Thyroid gland (tissue), 4 donors: ENCODE measurements at regions not wholly inside any gene's neighbourhood (a gene's known extent, or its start where the extent isn't known, plus 50 kb on each side); places are given as distances from the start of the nearest gene placed in this dataset.

Experiments
- DNase-seq, 2 donors: peaks; one replicate each; pipeline ENCODE4 v3.0.0-alpha.2; 2019
- H3K27ac ChIP-seq, 3 donors: fragments of 200-600 bp; sonication (generic); 1 replicate in 2 of 3; 2 replicates in 1 of 3; pipeline ENCODE4 v1.5.1; 2016 to 2019; ENCODE audit warnings: mild to moderate bottlenecking in 1 of 3, moderate library complexity in 1 of 3
- H3K27me3 ChIP-seq: fragments of 200-600 bp; sonication (generic); one replicate; pipeline ENCODE4 v1.5.1; 2019
- H3K36me3 ChIP-seq, 2 donors: fragments of 200-600 bp; sonication (generic); one replicate each; pipeline ENCODE4 v1.5.1; 2016 to 2019
- H3K4me1 ChIP-seq, 2 donors: fragments of 200-600 bp; sonication (generic); one replicate each; pipeline ENCODE4 v1.5.1; 2017 to 2019
- H3K4me3 ChIP-seq, 3 donors: fragments of 200-600 bp; sonication (generic); replicated peaks in 1 of 3; 1 replicate in 2 of 3; 2 replicates in 1 of 3; pipeline ENCODE4 v1.5.1; 2016; ENCODE audit warnings: mild to moderate bottlenecking in 1 of 3
- H3K9me3 ChIP-seq: fragments of 200-600 bp; sonication (generic); one replicate; pipeline ENCODE4 v1.5.1; 2017
- POLR2A ChIP-seq, 2 donors: fragments of 450-650 bp; IDR thresholded peaks; one replicate each; pipeline ENCODE4 v1.6.1; 2017; ENCODE audit warnings: antibody characterized with exemption in 2 of 2, mild to moderate bottlenecking in 2 of 2, moderate library complexity in 1 of 2
- WGBS, 2 donors: methylation state at CpG; one replicate each; pipeline ENCODE4 v1.1.5; 2017; 5-methylcytosine and 5-hydroxymethylcytosine counted together
- intact Hi-C: fragments of 100-400 bp; cut with DNase I; formaldehyde crosslinking; loops from one replicate; pipeline ENCODE4 v1.15.1; 2023
- TF ChIP-seq, protein P1 (sequence below), 6 experiments: fragments of 200-600 bp in 3 of 6; fragments of 450-650 bp in 3 of 6; sonication (generic) in 3 of 6; IDR thresholded peaks; one replicate each; pipeline ENCODE4 v1.5.1; 2016 to 2019; ENCODE audit warnings: antibody characterized with exemption in 6 of 6, mild to moderate bottlenecking in 2 of 6, inconsistent platforms in 1 of 6, moderate library complexity in 1 of 6

DNA sequence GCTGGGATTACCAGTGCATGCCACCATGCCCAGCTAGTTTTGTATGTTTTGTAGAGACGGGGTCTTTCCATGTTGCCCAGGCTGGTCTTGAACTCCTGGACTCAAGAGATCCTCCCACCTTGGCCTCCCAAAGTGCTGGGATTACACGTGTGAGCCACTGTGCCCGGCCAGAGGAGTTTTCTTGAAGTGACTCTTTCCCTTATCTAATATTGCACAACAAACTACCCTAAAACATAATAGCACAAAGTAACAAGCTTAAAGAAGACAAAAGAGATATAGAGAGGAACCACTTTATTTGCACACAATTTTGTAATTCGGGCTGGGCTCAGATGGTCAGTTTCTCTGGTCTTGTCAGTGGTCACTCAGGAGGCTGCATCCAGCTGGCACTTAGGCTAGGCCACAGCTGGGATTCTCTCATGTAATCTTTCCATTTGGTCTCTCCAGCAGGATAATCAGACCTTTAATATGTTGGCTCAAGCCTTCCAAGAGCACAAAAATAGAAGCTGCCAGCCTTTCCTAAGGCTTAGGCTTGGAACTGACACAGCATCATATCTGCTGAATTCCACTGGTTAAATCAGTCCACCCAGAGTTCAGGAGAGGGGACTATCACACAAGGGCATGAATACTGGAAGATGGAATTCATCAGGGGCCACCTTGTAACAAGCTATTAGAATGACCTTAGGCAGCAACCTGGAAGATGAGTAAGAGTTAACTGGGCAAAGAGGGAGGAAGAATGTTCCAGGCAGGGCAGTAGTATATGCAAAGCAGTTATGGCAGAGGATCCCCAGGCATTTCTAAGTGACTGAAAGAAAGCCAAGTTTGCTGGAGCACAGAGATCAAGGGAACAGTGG lies 56.7 kb upstream of the PNRC1 start:
- Histone ChIP-seq H3K27ac (no peak overlapping the region), H3K4me3 (no peak overlapping the region), H3K4me1 (no peaks in the 10 kb centered on the region), H3K9me3 (no peaks in the 10 kb centered on the region), H3K27me3 (no peaks in the 10 kb centered on the region), H3K36me3 (no peaks in the 10 kb centered on the region)
- intact Hi-C loops = no loop called here
- TF ChIP-seq, protein P1, sequence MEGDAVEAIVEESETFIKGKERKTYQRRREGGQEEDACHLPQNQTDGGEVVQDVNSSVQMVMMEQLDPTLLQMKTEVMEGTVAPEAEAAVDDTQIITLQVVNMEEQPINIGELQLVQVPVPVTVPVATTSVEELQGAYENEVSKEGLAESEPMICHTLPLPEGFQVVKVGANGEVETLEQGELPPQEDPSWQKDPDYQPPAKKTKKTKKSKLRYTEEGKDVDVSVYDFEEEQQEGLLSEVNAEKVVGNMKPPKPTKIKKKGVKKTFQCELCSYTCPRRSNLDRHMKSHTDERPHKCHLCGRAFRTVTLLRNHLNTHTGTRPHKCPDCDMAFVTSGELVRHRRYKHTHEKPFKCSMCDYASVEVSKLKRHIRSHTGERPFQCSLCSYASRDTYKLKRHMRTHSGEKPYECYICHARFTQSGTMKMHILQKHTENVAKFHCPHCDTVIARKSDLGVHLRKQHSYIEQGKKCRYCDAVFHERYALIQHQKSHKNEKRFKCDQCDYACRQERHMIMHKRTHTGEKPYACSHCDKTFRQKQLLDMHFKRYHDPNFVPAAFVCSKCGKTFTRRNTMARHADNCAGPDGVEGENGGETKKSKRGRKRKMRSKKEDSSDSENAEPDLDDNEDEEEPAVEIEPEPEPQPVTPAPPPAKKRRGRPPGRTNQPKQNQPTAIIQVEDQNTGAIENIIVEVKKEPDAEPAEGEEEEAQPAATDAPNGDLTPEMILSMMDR (IDR thresholded peaks at IDR 0.05) = no peak
- TF ChIP-seq POLR2A (IDR thresholded peaks at IDR 0.05) = no peak
- DNase-seq = no peak
- WGBS, 2 donors = 81 to 88% methylated on average over 4 of the region's 4 CpGs

DNA sequence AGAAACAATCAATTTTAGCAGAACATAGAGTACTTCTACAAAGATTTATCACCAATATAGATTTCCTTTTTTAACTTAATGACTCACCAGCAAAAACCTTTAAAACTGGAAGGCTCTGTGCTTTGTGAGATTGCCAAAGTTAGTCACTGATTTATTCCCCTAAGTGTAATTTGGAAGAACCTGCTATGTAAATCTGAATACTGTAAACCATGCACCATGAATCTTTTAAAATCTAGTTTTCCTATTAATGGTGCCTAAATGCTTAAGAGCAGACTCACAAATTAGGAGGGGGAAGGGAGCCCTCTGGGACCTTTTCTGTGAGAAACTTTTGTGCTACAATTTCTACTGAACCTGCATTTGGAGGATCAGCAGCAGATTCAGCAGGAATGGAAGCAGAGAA lies 57.8 kb upstream of the PNRC1 start:
- Histone ChIP-seq H3K27ac (no peak overlapping the region), H3K27me3 (no peaks in the 10 kb centered on the region), H3K36me3 (no peaks in the 10 kb centered on the region), H3K9me3 (no peaks in the 10 kb centered on the region), H3K4me1 (no peaks in the 10 kb centered on the region), H3K4me3 (no peak overlapping the region)
- TF ChIP-seq POLR2A (IDR thresholded peaks at IDR 0.05) = no peak
- TF ChIP-seq, protein P1 (IDR thresholded peaks at IDR 0.05) = no peak
- intact Hi-C loops = no loop called here
- DNase-seq = no peak

DNA sequence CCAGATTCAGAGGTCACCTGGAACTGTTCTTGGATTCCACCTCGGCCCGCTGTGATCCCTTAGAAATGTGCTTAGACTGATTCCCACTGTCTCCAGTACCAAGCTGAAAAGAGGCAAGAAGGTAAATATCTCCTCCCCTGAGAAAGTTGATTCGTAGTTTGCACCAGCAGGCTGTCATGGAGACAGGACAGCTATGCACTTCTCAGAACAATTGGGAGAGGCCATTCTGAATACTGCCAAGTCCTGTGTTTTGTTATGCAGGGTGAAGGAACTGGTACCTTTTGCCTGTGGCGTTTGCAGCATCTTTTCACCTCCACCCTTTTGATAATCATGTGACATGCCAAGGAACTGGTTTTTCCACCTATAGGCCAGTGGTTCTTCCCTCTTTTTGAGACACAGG lies 58.2 kb upstream of the RNGTT start:
- intact Hi-C loops = no loop called here

DNA sequence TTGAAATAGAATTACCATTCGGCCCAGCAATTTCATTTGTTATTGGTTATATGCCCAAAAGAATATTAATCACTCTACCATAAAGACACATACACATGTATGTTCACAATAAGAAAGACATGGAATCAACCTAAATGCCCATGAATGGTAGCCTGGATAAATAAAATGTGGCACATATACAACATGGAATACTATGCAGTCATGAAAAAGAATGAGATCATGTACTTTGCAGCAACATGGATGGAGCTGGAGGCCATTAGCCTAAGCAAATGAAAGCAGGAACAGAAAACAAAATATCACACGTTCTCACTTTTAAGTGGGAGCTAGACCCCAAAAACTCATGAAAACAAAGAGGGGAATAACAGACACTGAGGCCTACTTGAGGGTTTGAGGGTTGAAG lies 52.6 kb upstream of the RNGTT start:
- intact Hi-C loops = no loop called here
- Histone ChIP-seq H3K27ac (no peak overlapping the region), H3K4me1 (no peaks in the 10 kb centered on the region), H3K36me3 (no peaks in the 10 kb centered on the region), H3K9me3 (no peaks in the 10 kb centered on the region), H3K27me3 (no peaks in the 10 kb centered on the region), H3K4me3 (no peak overlapping the region)
- WGBS, 2 donors = 92 to 98% methylated on average over 2 of the region's 2 CpGs
- DNase-seq = no peak
- TF ChIP-seq, protein P1 (IDR thresholded peaks at IDR 0.05) = no peak
- TF ChIP-seq POLR2A (IDR thresholded peaks at IDR 0.05) = no peak

More for the DNA sequence above, 58.2 kb upstream of the RNGTT start:
- no peaks in the 10 kb centered on the region for H3K4me1 ChIP-seq
- no peaks in the 10 kb centered on the region for H3K9me3 ChIP-seq
- DNase-seq = no peak
- no peak overlapping the region for H3K27ac ChIP-seq
- TF ChIP-seq, protein P1 (IDR thresholded peaks at IDR 0.05) = no peak
- TF ChIP-seq POLR2A (IDR thresholded peaks at IDR 0.05) = no peak
- WGBS, 2 donors = 62 to 65% methylated on average over 4 of the region's 4 CpGs
- H3K27me3 ChIP-seq = no peaks in the 10 kb centered on the region
- no peaks in the 10 kb centered on the region for H3K36me3 ChIP-seq
- H3K4me3 ChIP-seq = no peak overlapping the region

DNA sequence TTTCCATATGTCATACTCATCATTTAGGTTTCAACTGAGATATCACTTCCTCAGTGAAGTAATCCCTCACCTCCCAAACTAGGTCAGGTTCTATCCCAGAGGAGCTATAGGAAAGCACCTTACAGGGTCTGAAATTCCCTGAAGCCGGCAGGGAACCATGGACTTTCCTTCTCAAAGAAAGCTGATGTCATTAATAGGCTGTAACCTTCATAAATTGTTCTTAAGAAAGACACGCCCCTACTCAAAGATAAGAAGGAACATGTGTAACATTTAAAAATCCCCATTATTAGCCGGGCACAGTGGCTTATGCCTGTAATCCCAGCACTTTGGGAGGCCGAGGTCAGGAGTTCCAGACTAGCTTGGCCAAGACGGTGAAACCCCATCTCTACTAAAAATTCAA lies 50.0 kb upstream of the RNGTT start:
- no peaks in the 10 kb centered on the region for H3K4me1 ChIP-seq
- no peaks in the 10 kb centered on the region for H3K36me3 ChIP-seq
- H3K27ac ChIP-seq = no peak overlapping the region
- TF ChIP-seq POLR2A (IDR thresholded peaks at IDR 0.05) = no peak
- TF ChIP-seq, protein P1 (IDR thresholded peaks at IDR 0.05) = no peak
- H3K9me3 ChIP-seq = no peaks in the 10 kb centered on the region
- intact Hi-C loops = no loop called here
- DNase-seq = no peak
- no peaks in the 10 kb centered on the region for H3K27me3 ChIP-seq
- H3K4me3 ChIP-seq = no peak overlapping the region
- WGBS, 2 donors = 61 to 68% methylated on average over 5 of the region's 5 CpGs
